K562 (cell line): ENCODE measurements at regions not wholly inside any gene's neighbourhood (a gene's known extent, or its start where the extent isn't known, plus 50 kb on each side); places are given as distances from the start of the nearest gene placed in this dataset.

Experiments
- ATAC-seq: fragments of 200-7000 bp; cut with Tn5 transposase; 3 replicates; pipeline ENCODE4 v1.9.1; 2020; ENCODE audit warnings: moderate library complexity
- BruUV-seq: library from RNA; stranded (reverse); fragments of 400-500 nt; replicated peaks from 2 replicates; lab custom pipeline; 2021; lab: Mats Ljungman, UMichigan
- CTCF ChIA-PET: fragments of 300-600 bp; formaldehyde crosslinking; extraction: SDS; loops from one replicate; lab custom pipeline; 2021; ENCODE audit warnings: low intra/inter-chr PET ratio; lab: Yijun Ruan, JAX
- POLR2A ChIA-PET: fragments of 300-600, 350-650 bp; sonication (Branson Sonifier 250); formaldehyde crosslinking; extraction: SDS; loops from one replicate; lab custom pipeline; 2021; ENCODE audit warnings: antibody characterized with exemption, inconsistent platforms; lab: Yijun Ruan, JAX
- DNase-seq, 4 experiments: peaks; one replicate each; pipeline versions ENCODE4 v3.0.0 to v3.0.0-alpha.2; 2011 to 2018; ENCODE audit warnings: low spot score in 3 of 4, mixed read lengths in 3 of 4; ENCODE audit errors: extremely low read depth in 1 of 4
- FAIRE-seq: peaks from 2 replicates; lab custom pipeline; 2011; peaks lifted over from hg19 to GRCh38; lab: Jason Lieb, UNC
- H2AFZ ChIP-seq: 2 replicates; pipeline ENCODE4 v1.6.0; 2011; ENCODE audit warnings: low read depth, low read length, control low read depth, inconsistent platforms
- H3K27ac ChIP-seq: fragments of 200-600 bp; 3 replicates; pipeline ENCODE4 v1.8.0; 2011; ENCODE audit warnings: low read depth, mild to moderate bottlenecking, control low read depth, inconsistent platforms, low read length, moderate library complexity, mixed read lengths; ENCODE audit errors: extremely low read depth
- H3K27me3 ChIP-seq, 2 experiments: fragments of 300-600 bp in 1 of 2; 2 replicates in 1 of 2; 3 replicates in 1 of 2; pipeline versions ENCODE4 v1.6.0 to v1.8.0; 2011; ENCODE audit warnings: inconsistent platforms in 2 of 2, low read length in 2 of 2, mild to moderate bottlenecking in 1 of 2, mixed read lengths in 1 of 2, moderate library complexity in 1 of 2; ENCODE audit not compliant: control insufficient read depth in 2 of 2, insufficient read depth in 2 of 2
- H3K36me3 ChIP-seq: fragments of 300-600 bp; 3 replicates; pipeline ENCODE4 v1.8.0; 2011; ENCODE audit warnings: mild to moderate bottlenecking, low read length, inconsistent platforms; ENCODE audit not compliant: control insufficient read depth, insufficient read depth
- H3K4me1 ChIP-seq, 2 experiments: fragments of 200-600 bp in 1 of 2; replicated peaks in 1 of 2; 2 replicates in 1 of 2; 3 replicates in 1 of 2; pipeline versions ENCODE4 v1.5.1 to v1.8.0; 2011; ENCODE audit warnings: inconsistent platforms in 2 of 2, low read length in 2 of 2, mild to moderate bottlenecking in 1 of 2, mixed read lengths in 1 of 2, moderate library complexity in 1 of 2; ENCODE audit not compliant: control insufficient read depth in 2 of 2, insufficient read depth in 2 of 2
- H3K4me2 ChIP-seq: 2 replicates; pipeline ENCODE4 v1.6.1; 2011; ENCODE audit warnings: low read length, control low read depth, inconsistent platforms, mixed read lengths; ENCODE audit not compliant: insufficient read depth
- H3K4me3 ChIP-seq: fragments of 200-600 bp; sonication (generic), shearing (Covaris generic); 2 replicates; pipeline ENCODE4 v1.5.1; 2016; ENCODE audit warnings: control low read depth, inconsistent platforms
- H3K79me2 ChIP-seq: fragments of 200-600 bp; 3 replicates; pipeline ENCODE4 v1.8.0; 2011; ENCODE audit warnings: low read length, inconsistent platforms; ENCODE audit not compliant: control insufficient read depth, insufficient read depth
- H3K9ac ChIP-seq, 2 experiments: 2 replicates each; pipeline versions ENCODE4 v1.6.0 to v1.6.1; 2011; ENCODE audit warnings: low read depth in 2 of 2, low read length in 2 of 2, control low read depth in 1 of 2, inconsistent platforms in 1 of 2, mild to moderate bottlenecking in 1 of 2, mixed read lengths in 1 of 2; ENCODE audit not compliant: insufficient read depth in 1 of 2
- H3K9me1 ChIP-seq: one replicate; pipeline ENCODE4 v1.6.0; 2011; ENCODE audit warnings: inconsistent platforms, mild to moderate bottlenecking, low read length, moderate library complexity; ENCODE audit not compliant: control insufficient read depth, insufficient read depth
- H3K9me3 ChIP-seq: replicated peaks from 2 replicates; pipeline ENCODE4 v1.5.1; 2011; ENCODE audit warnings: low read depth, low read length, inconsistent platforms; ENCODE audit not compliant: control insufficient read depth, insufficient read depth
- H4K20me1 ChIP-seq: replicated peaks from 2 replicates; pipeline ENCODE4 v1.6.1; 2011; ENCODE audit warnings: low read length, inconsistent platforms, mixed read lengths; ENCODE audit not compliant: control insufficient read depth, insufficient read depth
- BMI1 ChIP-seq: fragments of 150-350 bp; IDR thresholded peaks from 2 replicates; pipeline ENCODE4 v1.6.1; 2014; ENCODE audit warnings: low read length
- KHSRP ChIP-seq: fragments of 450-650 bp; IDR thresholded peaks from 2 replicates; pipeline ENCODE4 v1.6.1; 2017
- MBD2 ChIP-seq: sonication (generic); IDR thresholded peaks from 2 replicates; pipeline ENCODE4 v1.6.1; 2016; ENCODE audit warnings: low read depth, borderline replicate concordance
- MCM2 ChIP-seq: fragments of 450-650 bp; IDR thresholded peaks from 2 replicates; pipeline ENCODE4 v1.6.1; 2017; ENCODE audit warnings: low read depth, mild to moderate bottlenecking
- NCOA6 ChIP-seq: fragments of 450-650 bp; IDR thresholded peaks from 2 replicates; pipeline ENCODE4 v1.6.1; 2017; ENCODE audit warnings: mild to moderate bottlenecking
- STAG1 ChIP-seq: sonication (generic); formaldehyde crosslinking; IDR thresholded peaks from 2 replicates; pipeline ENCODE4 v1.5.0; 2020; ENCODE audit warnings: missing genetic modification reagents, borderline replicate concordance
- TAF1 ChIP-seq: IDR thresholded peaks from 2 replicates; pipeline ENCODE4 v1.6.1; 2011; ENCODE audit warnings: mild to moderate bottlenecking, low read length, moderate library complexity; ENCODE audit not compliant: insufficient read depth, control insufficient read depth, severe bottlenecking; ENCODE audit errors: extremely low read depth
- TGIF2 ChIP-seq: sonication (generic); formaldehyde crosslinking; IDR thresholded peaks from 2 replicates; pipeline ENCODE4 v1.8.1; 2022; ENCODE audit warnings: mild to moderate bottlenecking, missing genetic modification reagents, moderate library complexity
- ZNF133 ChIP-seq: fragments of 250-450 bp; sonication (Bioruptor Pico); IDR thresholded peaks from 2 replicates; pipeline ENCODE4 v1.4.0; 2020; ENCODE audit warnings: mild to moderate bottlenecking
- ZNF282 ChIP-seq: sonication (generic); formaldehyde crosslinking; IDR thresholded peaks from 2 replicates; pipeline ENCODE4 v1.8.1; 2023; ENCODE audit warnings: missing genetic modification reagents
- ZNF316 ChIP-seq: fragments of 450-650 bp; IDR thresholded peaks from 2 replicates; pipeline ENCODE4 v1.6.1; 2016
- ZNF384 ChIP-seq: IDR thresholded peaks from 2 replicates; pipeline ENCODE4 v1.6.1; 2012; ENCODE audit warnings: low read depth, low read length, improper control_type of control experiment
- ZNF668 ChIP-seq: fragments of 250-450 bp; sonication (Bioruptor Pico); IDR thresholded peaks from 2 replicates; pipeline ENCODE4 v1.8.0; 2022; ENCODE audit warnings: mild to moderate bottlenecking, inconsistent platforms
- WGBS: fragments of 100-300 bp; shearing (Covaris generic); methylation state at CpG from one replicate; pipeline ENCODE4 v1.1.6; 2016; ENCODE audit warnings: low coverage, mixed read lengths; ENCODE audit not compliant: insufficient coverage; ENCODE audit errors: missing lambda C conversion rate; 5-methylcytosine and 5-hydroxymethylcytosine counted together
- in situ Hi-C: fragments of 300-500 bp; cut with MboI; formaldehyde crosslinking; loops from 4 replicates; pipeline ENCODE4 v1.15.0; 2018; ENCODE audit warnings: inconsistent platforms, mixed read lengths
- intact Hi-C: fragments of 100-400 bp; cut with micrococcal nuclease; formaldehyde crosslinking; loops from 2 replicates; pipeline ENCODE4 v1.14.2; 2022
- TF ChIP-seq, protein P1 (sequence below): fragments of 450-650 bp; formaldehyde crosslinking; IDR thresholded peaks from 2 replicates; pipeline ENCODE4 v1.4.0; 2020; ENCODE audit warnings: mild to moderate bottlenecking, mixed read lengths
- TF ChIP-seq, protein P2 (sequence below), 2 experiments: IDR thresholded peaks; 2 replicates each; pipeline ENCODE4 v1.6.1; 2011; ENCODE audit warnings: borderline replicate concordance in 1 of 2, control low read depth in 1 of 2, low read depth in 1 of 2, low read length in 1 of 2, mild to moderate bottlenecking in 1 of 2, mixed read lengths in 1 of 2, moderate library complexity in 1 of 2; ENCODE audit not compliant: insufficient read depth in 1 of 2, insufficient read length in 1 of 2, poor library complexity in 1 of 2, severe bottlenecking in 1 of 2; ENCODE audit errors: extremely low read depth in 1 of 2

DNA sequence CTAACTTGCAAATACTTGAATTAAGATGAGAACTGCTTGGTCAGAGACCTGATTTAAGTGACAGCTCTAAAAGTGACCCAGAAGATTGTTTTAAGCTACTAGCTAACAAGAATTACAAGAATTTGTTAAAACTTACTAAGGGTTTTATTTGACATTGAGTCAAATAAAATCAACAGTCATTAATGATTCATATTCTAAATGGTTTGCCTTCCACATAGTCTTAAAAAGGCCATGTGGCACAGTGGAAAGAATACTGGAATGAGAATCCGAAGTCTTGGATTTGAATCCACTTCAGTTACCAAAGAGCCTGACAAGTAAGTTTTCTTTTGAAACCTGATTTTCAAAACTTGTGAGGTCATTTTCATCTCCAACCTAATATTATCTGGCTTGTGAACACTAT lies 489.3 kb downstream of the ADCYAP1 start:
- FAIRE-seq (no peak), DNase-seq (no peak), ATAC-seq (no peak)
- H3K9me3 ChIP-seq: no peaks in the 10 kb centered on the region
- H3K27ac ChIP-seq: no peak overlapping the region
- H3K4me2 ChIP-seq: no peak overlapping the region
- H3K79me2 ChIP-seq: peaks cover 73% of the 10 kb centered on the region
- ChIA-PET POLR2A (interaction anchor here (0.6 kb wide), 1 partner anchor 116 kb away, joined by 3 read pairs; no protein-coding TSS in a partner anchor), CTCF (interaction anchor here (0.6 kb wide), 1 partner anchor 503 kb away, joined by 3 read pairs; no protein-coding TSS in a partner anchor)
- H2AFZ ChIP-seq: no peak overlapping the region
- no peaks in the 10 kb centered on the region for H3K9me1 ChIP-seq
- WGBS: 95% methylated on average over 1 of the region's 1 CpG
- peaks cover 19% of the 10 kb centered on the region; the same call in 2 of the 3 replicates for H3K36me3 ChIP-seq
- no TSS peak for BruUV-seq
- H3K4me3 ChIP-seq: no peak overlapping the region
- H3K27me3 ChIP-seq: no peaks in the 10 kb centered on the region
- intact Hi-C loops (no loop called here), in situ Hi-C loops (no loop called here)
- TF ChIP-seq ZNF384: no peak
- TF ChIP-seq, protein P1, sequence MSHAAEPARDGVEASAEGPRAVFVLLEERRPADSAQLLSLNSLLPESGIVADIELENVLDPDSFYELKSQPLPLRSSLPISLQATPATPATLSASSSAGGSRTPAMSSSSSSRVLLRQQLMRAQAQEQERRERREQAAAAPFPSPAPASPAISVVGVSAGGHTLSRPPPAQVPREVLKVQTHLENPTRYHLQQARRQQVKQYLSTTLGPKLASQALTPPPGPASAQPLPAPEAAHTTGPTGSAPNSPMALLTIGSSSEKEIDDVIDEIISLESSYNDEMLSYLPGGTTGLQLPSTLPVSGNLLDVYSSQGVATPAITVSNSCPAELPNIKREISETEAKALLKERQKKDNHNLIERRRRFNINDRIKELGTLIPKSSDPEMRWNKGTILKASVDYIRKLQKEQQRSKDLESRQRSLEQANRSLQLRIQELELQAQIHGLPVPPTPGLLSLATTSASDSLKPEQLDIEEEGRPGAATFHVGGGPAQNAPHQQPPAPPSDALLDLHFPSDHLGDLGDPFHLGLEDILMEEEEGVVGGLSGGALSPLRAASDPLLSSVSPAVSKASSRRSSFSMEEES (CRISPR knock-in tag): no peak
- no peak for TF ChIP-seq ZNF282 (CRISPR knock-in tag)
- TF ChIP-seq TAF1: no peak
- no peak for TF ChIP-seq MCM2
- TF ChIP-seq ZNF668: no peak
- no peak for TF ChIP-seq STAG1 (CRISPR knock-in tag)
- no peak for TF ChIP-seq ZNF316
- TF ChIP-seq KHSRP: no peak
- no peak for TF ChIP-seq ZNF133 (CRISPR knock-in tag)
- TF ChIP-seq BMI1: no peak
- no peak for TF ChIP-seq MBD2
- no peak for TF ChIP-seq NCOA6
- TF ChIP-seq, protein P2, sequence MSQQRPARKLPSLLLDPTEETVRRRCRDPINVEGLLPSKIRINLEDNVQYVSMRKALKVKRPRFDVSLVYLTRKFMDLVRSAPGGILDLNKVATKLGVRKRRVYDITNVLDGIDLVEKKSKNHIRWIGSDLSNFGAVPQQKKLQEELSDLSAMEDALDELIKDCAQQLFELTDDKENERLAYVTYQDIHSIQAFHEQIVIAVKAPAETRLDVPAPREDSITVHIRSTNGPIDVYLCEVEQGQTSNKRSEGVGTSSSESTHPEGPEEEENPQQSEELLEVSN (IDR thresholded peaks at IDR 0.05; ENCODE audit: borderline replicate concordance in 1 of 2, extremely low read depth in 1 of 2, insufficient read depth in 1 of 2, insufficient read length in 1 of 2, low read depth in 1 of 2, low read length in 1 of 2, poor library complexity in 1 of 2, severe bottlenecking in 1 of 2): no peak
- TF ChIP-seq TGIF2: no peak
- no peaks in the 10 kb centered on the region for H3K4me1 ChIP-seq
- H3K9ac ChIP-seq: no peak overlapping the region
- H4K20me1 ChIP-seq: no peaks in the 10 kb centered on the region
